GM21528 (cell line): ENCODE measurements at regions not wholly inside any gene's neighbourhood (a gene's known extent, or its start where the extent isn't known, plus 50 kb on each side); places are given as distances from the start of the nearest gene placed in this dataset.
"Not testable (repeated sequence)": the region's sequence is repeated elsewhere in the genome, so short reads cannot be mapped to it uniquely, and the experiment has no call there.

Source experiments
- ATAC-seq: cut with Tn5 transposase; IDR thresholded peaks from one replicate; pipeline ENCODE4 v1.9.1; 2021; ENCODE audit warnings: mild to moderate bottlenecking, moderate library complexity; ENCODE audit not compliant: unreplicated experiment, low FRiP score

GRCh38 chr2:122564843-122565242 is 809.4 kb downstream of the TSN start:
- ATAC-seq: no peak

GRCh38 chr2:122565364-122565763 is 809.9 kb downstream of the TSN start:
- no peak for ATAC-seq

GRCh38 chr2:122570641-122571040 is 815.2 kb downstream of the TSN start:
- ATAC-seq: no peak

GRCh38 chr2:122571471-122571870 is 816.0 kb downstream of the TSN start:
- not testable (repeated sequence) for ATAC-seq

- no peak for ATAC-seq
These were observed 819.6 kb downstream of the TSN start for GRCh38 chr2:122575076-122575475.

- no peak for ATAC-seq
These were observed 827.9 kb downstream of the TSN start for GRCh38 chr2:122583159-122583917.

- ATAC-seq: no peak
These were observed 835.1 kb downstream of the TSN start for GRCh38 chr2:122590524-122590923.

- no peak for ATAC-seq
These were observed 839.6 kb downstream of the TSN start for GRCh38 chr2:122595065-122595464.

GRCh38 chr2:122596598-122596997 is 841.1 kb downstream of the TSN start:
- ATAC-seq: no peak

GRCh38 chr2:122598784-122599183 is 843.3 kb downstream of the TSN start:
- no peak for ATAC-seq

GRCh38 chr2:122610948-122611609 is 855.6 kb downstream of the TSN start:
- ATAC-seq: no peak

- ATAC-seq: no peak
These were observed 867.5 kb downstream of the TSN start for GRCh38 chr2:122622934-122623333.

GRCh38 chr2:122627388-122627787 is 871.9 kb downstream of the TSN start:
- no peak for ATAC-seq

- no peak for ATAC-seq
These were observed 878.8 kb downstream of the TSN start for GRCh38 chr2:122634256-122634655.

- no peak for ATAC-seq
These were observed 879.5 kb downstream of the TSN start for GRCh38 chr2:122634920-122635319.

- no peak for ATAC-seq
These were observed 880.2 kb downstream of the TSN start for GRCh38 chr2:122635686-122636085.

- no peak for ATAC-seq
These were observed 880.6 kb downstream of the TSN start for GRCh38 chr2:122636097-122636496.

- no peak for ATAC-seq
These were observed 883.7 kb downstream of the TSN start for GRCh38 chr2:122639176-122639575.

GRCh38 chr2:122639711-122640110 is 884.3 kb downstream of the TSN start:
- ATAC-seq: no peak

- ATAC-seq: no peak
These were observed 888.4 kb downstream of the TSN start for GRCh38 chr2:122643725-122644329.

GRCh38 chr2:122651236-122651635 is 895.8 kb downstream of the TSN start:
- no peak for ATAC-seq

- ATAC-seq: no peak
These were observed 896.3 kb downstream of the TSN start for GRCh38 chr2:122651780-122652179.
